ENCODE measurements at regions not wholly inside any gene's neighbourhood (a gene's known extent, or its start where the extent isn't known, plus 50 kb on each side); places are given as distances from the start of the nearest gene placed in this dataset.

- DNase-seq, result no peak
Observed at GRCh38 chr10:83677795-83678194, 461.5 kb upstream of the GHITM start.

- no peak for DNase-seq
Observed at GRCh38 chr10:83678850-83679249, 460.5 kb upstream of the GHITM start.

GRCh38 chr10:83680470-83680891 lies 458.8 kb upstream of the GHITM start:
- DNase-seq, result no peak

- no peak for DNase-seq
Observed at GRCh38 chr10:83682414-83682813, 456.9 kb upstream of the GHITM start.

- DNase-seq, result peak; percentile 45
Observed at GRCh38 chr10:83685458-83685857, 453.9 kb upstream of the GHITM start.

GRCh38 chr10:83691791-83692596 lies 447.3 kb upstream of the GHITM start:
- no peak for DNase-seq

GRCh38 chr10:83698899-83699298 lies 440.4 kb upstream of the GHITM start:
- DNase-seq, result no peak

GRCh38 chr10:83701799-83702198 lies 437.5 kb upstream of the GHITM start:
- no peak for DNase-seq

- DNase-seq, result no peak
Observed at GRCh38 chr10:83702731-83703130, 436.6 kb upstream of the GHITM start.

- DNase-seq, result no peak
Observed at GRCh38 chr10:83706120-83706519, 433.2 kb upstream of the GHITM start.

- DNase-seq, result peak; percentile 20
Observed at GRCh38 chr10:83706952-83707582, 432.2 kb upstream of the GHITM start.

- DNase-seq, result no peak
Observed at GRCh38 chr10:83713423-83713822, 425.9 kb upstream of the GHITM start.

- DNase-seq, result no peak
Observed at GRCh38 chr10:83723080-83723479, 416.2 kb upstream of the GHITM start.

- no peak for DNase-seq
Observed at GRCh38 chr10:83724471-83725241, 414.7 kb upstream of the GHITM start.

GRCh38 chr10:83725567-83725966 lies 413.7 kb upstream of the GHITM start:
- no peak for DNase-seq

GRCh38 chr10:83734278-83734677 lies 405.0 kb upstream of the GHITM start:
- no peak for DNase-seq

GRCh38 chr10:83736008-83736407 lies 403.3 kb upstream of the GHITM start:
- no peak for DNase-seq

- DNase-seq, result no peak
Observed at GRCh38 chr10:83750604-83751003, 388.7 kb upstream of the GHITM start.

GRCh38 chr10:83753490-83753889 lies 385.8 kb upstream of the GHITM start:
- DNase-seq, result no peak

- no peak for DNase-seq
Observed at GRCh38 chr10:83754857-83755256, 384.5 kb upstream of the GHITM start.

- DNase-seq, result no peak
Observed at GRCh38 chr10:83760142-83760541, 379.2 kb upstream of the GHITM start.

GRCh38 chr10:83764666-83765065 lies 374.6 kb upstream of the GHITM start:
- DNase-seq, result peak; percentile 1

GRCh38 chr10:83765731-83766130 lies 373.6 kb upstream of the GHITM start:
- no peak for DNase-seq
